ENCODE measurements at regions not wholly inside any gene's neighbourhood (a gene's known extent, or its start where the extent isn't known, plus 50 kb on each side); places are given as distances from the start of the nearest gene placed in this dataset.
"Not testable (repeated sequence)": the region's sequence is repeated elsewhere in the genome, so short reads cannot be mapped to it uniquely, and the experiment has no call there.

DNA sequence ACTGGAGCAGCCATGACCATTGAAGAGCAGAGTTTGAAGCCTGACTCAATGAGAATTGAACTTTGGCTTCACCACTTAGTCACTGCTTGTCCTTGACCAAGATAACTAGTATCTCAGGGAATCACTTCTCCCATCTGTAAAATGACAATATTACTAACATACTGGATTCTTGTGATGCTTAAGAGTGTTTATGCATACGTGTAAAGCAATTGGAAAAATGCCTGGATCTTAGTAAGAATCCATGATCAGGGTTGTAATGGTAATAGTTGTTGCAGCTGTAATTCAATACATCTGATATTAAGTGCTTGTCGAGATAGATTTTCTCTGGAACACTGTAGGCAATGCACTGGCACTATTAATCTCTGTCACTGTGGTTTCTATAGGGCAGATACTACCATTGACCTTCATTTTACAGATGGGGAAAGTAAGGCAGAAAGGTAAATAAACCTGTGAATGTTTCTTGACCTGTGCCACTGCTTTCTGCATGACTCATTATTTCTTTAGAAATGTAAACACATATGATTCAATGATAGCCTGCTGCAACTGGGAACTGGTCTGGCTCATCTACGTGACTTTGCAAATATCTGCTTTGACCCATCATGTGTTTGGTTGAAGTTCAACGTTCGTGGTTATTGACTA is 662.5 kb downstream of the PLA2G4A start:
- no peak for DNase-seq (ENCODE audit: low read depth in 4 of 4, low spot score in 2 of 4)

DNA sequence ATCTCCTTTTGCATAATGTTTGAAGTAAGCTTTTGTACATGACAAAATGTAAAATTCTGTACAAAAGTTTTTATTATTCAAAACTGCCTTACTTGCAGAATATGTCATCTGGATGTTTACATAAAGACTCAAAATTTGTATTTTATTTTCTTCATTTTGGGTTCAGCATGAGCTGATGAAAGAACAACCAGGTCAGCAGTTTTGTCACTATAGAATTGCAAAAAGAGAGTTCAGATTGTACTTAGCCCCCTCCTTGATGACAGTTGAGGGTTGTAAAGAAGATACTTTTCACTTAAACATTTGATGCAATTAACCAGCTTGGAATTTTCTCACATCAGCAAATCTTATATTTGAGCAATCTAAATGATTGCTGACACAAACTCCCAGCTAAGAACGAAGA is 669.3 kb downstream of the PLA2G4A start:
- DNase-seq (ENCODE audit: low read depth in 4 of 4, low spot score in 2 of 4), result no peak

DNA sequence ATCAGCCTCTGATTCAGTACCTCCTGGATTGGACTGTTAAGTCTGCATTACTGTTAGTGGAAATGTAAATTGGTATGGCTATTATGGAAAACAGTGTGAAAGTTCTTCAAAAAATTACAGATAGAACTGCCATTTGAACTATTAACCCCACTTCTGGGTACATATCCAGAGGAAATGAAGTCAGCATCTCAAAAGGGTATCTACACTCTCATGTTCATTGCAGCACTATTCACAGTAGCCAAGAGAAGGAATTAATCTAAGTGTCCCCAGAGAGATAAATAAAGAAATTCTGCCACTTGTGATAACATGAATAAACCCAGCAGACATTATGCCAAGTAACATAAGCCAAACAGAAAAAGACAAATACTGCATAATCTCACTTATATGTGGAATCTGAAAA is 676.0 kb downstream of the PLA2G4A start:
- DNase-seq (ENCODE audit: low read depth in 4 of 4, low spot score in 2 of 4), result no peak

DNA sequence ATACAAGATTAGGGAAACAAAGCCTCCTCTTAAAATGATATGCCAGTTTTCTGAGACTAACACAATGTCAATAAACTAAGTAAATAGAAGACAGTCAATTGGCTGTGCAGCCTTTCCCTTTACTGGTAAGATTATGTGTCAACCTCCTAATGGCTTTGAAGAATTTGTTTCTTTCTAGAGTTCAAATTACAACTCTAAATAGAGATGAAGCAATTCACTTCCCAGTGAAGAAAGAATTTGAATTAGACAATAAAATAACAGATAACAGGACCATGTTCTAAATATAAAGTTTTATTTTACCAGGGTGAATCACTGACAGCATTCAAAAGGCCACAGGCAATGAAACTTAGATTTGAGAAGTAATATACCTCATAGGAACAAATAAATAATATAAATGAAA is 680.3 kb downstream of the PLA2G4A start:
- no peak for DNase-seq (ENCODE audit: low read depth in 4 of 4, low spot score in 2 of 4)

DNA sequence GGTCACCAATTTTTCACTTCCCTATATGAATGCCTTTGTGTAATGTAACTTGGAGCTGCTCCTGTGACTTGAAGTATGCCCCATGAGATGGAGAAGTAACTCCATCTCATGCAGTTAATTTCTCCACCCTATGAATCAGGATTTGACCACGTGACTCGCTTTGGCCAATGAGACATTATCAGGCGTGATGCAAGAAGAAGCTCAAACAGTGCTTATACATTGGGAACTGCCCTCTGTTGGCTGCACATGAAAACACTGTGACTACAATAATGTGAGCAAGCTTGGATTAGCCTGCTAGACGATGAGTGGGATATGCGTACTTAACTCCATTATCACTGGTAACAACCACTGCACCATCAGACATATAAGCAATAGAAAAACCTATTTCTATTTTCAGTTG is 684.4 kb downstream of the PLA2G4A start:
- DNase-seq (ENCODE audit: low read depth in 4 of 4, low spot score in 2 of 4), result no peak

DNA sequence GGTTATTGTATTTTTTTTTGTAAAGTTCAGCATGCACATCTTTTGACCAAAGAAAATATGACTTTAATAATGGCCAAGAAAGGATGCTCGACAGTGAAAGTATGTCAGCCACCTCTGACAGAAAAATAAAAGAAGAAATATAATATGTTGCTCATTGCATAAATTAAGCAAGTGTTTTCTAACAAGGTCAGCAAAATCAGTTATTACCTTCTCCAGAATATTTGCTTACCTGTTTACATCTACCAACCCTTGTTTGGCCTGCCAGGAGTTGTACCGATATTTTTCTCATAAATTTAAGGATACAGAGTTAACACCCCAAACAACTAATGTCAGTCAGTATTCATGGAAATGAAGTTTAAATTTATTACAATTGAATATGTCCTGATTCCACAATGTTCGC is 685.4 kb downstream of the PLA2G4A start:
- DNase-seq (ENCODE audit: low read depth in 4 of 4, low spot score in 2 of 4), result no peak

DNA sequence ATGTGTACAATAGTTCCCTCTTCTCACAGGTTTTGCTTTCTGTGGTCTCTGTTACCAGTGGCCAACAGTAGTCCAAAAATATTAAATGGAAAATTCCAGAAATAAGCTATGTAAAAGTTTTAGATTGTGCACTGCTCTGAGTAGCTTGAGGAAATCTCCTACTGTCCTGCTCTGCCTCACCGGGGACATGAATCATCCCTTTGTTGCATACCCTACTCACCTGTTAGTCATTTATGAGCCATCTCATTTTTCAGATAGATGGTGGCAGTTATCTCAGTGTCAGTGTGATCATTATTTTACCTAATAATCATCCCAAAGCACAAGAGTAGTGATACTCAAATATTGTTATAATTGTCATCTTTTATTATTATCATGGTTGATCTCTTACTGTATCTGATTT is 688.1 kb downstream of the PLA2G4A start:
- DNase-seq (ENCODE audit: low read depth in 4 of 4, low spot score in 2 of 4), result no peak

DNA sequence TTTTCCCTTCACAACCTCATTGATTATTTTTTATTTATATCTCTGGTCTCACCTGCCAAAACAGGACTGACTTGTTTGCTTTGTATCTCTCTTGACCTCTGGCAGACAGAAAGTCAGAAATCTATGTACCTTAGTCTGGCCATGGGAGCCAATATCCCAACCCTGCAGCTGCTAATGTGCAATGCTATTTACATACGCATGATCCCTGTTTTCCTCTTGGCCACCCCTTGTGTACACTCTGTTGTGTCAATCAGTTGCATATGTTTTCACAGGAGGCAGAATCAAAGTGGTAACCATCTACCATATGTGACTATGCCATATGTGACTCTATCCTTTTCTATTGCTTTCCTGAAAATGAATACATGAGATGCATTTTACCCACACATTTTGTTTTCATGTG is 688.8 kb downstream of the PLA2G4A start:
- DNase-seq (ENCODE audit: low read depth in 4 of 4, low spot score in 2 of 4), result no peak

DNA sequence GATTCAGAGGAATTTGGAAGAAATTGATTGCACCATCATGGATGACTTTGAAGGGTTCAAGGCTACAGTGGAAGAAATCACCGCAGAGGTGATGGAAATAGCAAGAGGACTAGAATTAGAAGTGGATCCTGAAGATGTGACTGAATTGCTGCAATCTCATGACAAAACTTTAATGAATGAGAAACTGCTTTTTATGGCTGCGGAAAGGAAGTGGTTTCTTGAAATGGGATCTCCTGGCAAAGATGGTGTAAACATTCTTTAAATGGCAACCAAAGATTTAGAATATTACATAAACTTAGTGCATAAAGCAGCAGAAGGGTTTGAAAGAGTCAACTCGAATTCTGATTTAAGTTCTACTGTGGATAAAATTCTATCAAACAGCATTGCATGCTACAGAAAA is 698.6 kb downstream of the PLA2G4A start:
- DNase-seq (ENCODE audit: low read depth in 4 of 4, low spot score in 2 of 4), result no peak

DNA sequence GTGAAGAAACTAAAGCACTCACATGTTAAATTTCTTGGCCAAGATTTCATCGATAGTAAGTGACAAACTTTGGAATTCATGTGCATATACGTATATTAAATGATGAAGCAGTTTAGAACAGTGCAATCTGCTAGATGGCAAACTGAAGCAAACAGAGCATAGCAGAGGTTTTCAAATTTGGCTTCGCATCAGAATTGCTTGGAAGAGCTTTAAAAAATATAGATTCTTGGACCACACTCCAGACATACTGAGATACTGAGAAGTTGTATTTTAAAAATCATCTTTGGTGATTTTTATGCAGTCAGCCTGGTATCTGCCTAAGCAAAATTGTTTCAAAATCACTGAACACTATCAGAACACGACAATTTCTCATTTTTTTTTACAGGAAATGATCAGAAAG is 709.2 kb downstream of the PLA2G4A start:
- DNase-seq (ENCODE audit: low read depth in 4 of 4, low spot score in 2 of 4), result no peak

DNA sequence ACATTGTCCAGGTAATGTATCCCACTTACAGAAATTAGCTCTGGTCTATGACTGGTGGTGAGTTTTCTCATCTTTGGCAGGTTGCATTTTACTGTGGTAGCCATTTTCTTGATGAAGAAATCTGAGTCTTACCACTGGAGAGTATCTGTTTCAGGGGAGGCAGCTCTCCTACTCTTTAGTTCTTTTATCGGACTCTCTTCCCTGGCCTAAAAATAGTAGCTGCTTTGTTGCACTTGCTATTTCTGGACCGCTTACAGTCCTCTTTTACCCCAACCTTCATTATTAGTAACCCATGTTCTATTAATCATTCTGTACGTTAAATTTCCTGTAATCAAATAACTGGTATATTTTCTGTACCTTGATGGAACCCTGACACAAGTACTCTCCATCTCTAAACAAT is 720.8 kb downstream of the PLA2G4A start:
- no peak for DNase-seq (ENCODE audit: low read depth in 4 of 4, low spot score in 2 of 4)

DNA sequence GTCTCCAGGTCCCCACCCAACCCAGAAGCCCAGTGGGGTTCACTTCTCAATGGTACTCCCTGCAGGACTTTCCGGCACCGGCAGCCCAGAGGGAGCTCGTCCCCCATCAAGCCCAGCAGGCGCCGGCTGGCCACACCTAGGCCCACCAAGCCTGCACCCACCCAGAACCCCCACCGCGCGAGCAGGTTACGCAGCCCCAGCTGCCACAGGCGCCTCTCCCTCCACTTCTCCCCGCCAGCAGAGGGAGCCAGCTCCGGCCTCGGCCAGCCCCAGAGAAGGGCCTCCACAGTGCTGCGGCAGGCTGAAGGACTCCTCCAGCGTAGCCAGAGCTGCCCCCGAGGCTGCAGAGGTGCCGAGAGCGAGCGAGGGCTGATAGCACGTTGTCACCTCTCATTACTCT is 722.3 kb downstream of the PLA2G4A start:
- no peak for DNase-seq (ENCODE audit: low read depth in 4 of 4, low spot score in 2 of 4)

DNA sequence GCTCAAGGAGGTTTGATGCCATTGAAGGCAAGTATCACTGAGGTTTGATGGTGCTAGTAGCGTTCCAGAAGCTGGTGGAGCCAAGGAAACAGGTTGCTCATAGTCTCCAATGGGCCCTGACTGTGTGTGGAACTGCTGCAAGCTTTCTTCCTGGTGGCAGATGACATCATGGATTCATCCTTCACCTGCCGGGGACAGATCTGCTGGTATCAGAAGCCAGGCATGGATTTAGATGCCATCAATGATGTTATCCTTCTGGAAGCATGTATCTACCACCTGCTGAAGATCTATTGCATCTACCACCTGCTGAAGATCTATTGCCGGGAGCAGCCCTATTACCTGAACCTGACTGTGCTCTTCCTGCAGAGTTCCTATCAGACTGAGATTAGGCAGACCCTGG is 734.4 kb downstream of the PLA2G4A start:
- DNase-seq (ENCODE audit: low read depth in 4 of 4, low spot score in 2 of 4), result no peak

DNA sequence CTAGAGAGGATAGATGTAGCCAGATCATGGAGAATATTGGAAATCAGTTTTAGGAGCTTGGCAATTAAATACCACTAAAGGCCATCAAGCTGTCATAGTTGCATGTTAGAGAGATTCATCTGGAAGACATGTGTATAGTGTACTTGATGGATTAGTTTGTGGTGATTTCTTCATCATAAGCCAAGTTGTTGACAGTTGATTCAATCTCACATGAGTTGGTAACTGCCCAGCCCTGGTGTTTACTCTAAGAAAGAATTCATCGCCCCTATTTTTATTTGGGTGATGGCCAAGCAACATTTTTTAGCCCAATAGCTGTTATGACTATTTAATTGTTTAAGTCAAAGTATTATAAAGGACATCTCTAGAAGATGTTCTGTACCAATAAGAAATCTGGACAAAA is 737.6 kb downstream of the PLA2G4A start:
- DNase-seq (ENCODE audit: low read depth in 4 of 4, low spot score in 2 of 4), result no peak

DNA sequence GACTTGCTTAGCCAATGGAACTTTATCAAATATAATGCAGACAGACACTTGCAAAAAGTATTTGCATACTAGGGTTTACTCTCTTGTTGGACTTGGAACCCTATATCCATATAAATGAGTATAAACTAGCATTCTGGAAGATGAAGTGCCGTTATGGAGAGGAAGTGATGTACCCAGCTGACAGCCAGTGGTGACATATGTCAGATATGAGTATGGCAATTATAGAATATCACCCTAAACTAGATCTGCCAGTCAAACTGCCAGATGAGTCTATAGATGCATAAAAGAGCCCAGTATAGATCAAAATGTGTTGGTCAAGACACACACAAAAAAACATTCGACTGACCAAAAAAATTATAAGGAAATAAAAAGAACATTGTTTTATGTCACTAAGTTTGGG is 739.3 kb downstream of the PLA2G4A start:
- no peak for DNase-seq (ENCODE audit: low read depth in 4 of 4, low spot score in 2 of 4)

DNA sequence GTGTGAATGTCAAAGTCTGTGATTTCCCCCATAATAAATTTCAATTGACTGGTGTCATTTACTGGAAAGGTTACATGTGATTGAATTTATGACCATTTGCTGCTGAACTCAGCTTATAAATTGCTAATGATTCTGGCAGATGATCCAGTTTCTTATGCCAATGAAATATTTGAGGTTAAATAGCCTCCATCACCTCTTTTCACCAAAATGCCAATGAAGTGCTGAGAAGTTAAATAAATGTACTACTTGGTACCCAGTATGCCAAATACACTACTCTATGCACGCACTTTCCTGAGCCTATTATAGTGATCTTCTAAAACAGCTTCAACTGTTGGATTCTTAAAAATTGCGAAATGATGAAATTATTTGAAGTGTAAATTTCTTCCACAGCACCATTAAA is 741.4 kb downstream of the PLA2G4A start:
- no peak for DNase-seq (ENCODE audit: low read depth in 4 of 4, low spot score in 2 of 4)

DNA sequence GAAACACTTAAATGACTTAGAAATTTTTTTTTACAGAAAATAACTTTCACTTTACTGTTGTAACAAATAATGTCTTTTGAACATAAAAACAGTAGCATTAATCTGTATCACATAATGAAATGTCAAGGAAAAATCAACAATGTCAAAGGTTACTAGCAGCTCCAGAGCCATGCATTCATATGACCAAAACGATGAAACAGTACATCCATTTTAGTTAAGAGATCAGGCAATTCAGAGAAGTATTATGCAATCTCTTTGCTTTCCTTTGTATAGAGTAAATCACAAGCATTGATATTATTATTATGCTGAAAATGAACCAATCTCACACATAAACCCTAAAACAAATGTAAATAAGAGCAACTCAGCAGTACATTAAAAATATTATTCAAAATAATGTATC is 748.9 kb downstream of the PLA2G4A start:
- no peak for DNase-seq (ENCODE audit: low read depth in 4 of 4, low spot score in 2 of 4)

DNA sequence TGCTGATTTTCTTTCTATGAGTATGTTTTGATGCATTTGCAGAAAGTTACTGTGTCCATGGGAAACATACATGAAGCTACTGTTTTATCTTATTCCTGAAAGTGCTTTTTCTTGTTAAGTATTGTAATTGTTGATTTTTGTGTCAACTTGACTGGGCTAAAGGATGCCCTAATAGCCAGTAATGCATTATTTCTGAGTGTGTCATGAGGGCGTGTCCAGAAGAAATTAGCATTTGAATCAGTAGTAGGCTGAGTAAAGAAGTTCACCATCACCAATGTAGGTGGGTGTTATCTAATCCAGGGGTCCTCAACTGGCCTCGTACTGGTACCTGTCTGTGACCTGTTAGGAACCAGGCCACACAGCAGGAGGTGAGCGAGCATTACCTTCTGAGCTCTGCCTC is 760.2 kb downstream of the PLA2G4A start:
- no peak for DNase-seq (ENCODE audit: low read depth in 4 of 4, low spot score in 2 of 4)

DNA sequence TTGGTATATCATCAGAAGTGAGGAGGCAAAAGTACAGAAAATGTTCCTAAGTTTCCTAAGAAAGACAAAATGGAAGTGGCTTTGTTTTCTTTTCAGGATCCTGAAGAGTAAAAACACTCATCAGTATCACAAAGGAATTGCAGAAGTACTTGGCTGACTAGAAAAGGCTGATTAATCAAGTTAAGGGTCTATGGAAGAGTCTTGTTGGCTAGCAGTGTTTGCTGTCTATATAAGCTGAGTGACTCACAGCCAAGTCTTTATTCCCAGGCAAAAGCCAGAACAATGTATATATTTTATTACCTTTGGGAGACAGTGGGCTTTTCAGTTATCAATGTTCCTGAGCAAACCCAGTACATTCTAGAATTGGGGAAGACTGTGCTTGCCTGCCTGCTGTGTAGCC is 777.0 kb downstream of the PLA2G4A start:
- no peak for DNase-seq (ENCODE audit: low read depth in 4 of 4, low spot score in 2 of 4)

DNA sequence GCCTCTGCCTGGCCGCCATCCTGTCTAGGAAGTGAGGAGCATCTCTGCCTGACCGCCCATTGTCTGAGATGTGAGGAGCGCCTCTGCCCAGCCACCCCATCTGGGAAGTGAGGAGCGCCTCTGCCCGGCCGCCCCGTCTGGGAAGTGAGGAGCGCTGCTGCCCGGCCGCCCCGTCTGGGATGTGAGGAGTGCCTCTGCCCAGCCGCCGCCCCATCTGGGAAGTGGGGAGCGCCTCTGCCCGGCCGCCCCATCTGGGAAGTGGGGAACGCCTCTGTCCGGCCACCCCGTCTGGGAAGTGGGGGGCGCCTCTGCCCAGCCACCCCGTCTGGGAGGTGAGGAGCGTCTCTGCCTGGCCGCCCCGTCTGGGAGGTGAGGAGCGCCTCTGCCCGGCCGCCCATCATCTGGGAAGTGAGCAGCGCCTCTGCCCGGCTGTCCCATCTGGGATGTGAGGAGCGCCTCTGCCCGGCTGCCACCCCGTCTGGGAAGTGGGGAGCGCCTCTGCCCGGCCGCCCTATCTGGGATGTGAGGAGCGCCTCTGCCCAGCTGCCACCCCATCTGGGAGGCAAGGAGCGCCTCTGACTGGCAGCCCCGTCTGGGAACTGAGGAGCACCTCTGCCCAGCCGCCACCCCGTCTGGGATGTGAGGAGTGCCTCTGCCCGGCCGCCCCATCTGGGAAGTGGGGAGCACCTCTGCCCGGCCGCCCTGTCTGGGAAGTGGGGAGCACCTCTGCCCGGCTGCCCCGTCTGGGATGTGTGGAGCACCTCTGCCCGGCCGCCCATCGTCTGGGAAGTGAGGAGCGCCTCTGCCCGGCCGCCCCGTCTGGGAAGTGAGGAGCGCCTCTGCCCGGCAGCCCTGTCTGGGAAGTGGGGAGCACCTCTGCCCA is 787.3 kb downstream of the PLA2G4A start:
- not testable (repeated sequence) for DNase-seq (ENCODE audit: low read depth in 4 of 4, low spot score in 2 of 4)

DNA sequence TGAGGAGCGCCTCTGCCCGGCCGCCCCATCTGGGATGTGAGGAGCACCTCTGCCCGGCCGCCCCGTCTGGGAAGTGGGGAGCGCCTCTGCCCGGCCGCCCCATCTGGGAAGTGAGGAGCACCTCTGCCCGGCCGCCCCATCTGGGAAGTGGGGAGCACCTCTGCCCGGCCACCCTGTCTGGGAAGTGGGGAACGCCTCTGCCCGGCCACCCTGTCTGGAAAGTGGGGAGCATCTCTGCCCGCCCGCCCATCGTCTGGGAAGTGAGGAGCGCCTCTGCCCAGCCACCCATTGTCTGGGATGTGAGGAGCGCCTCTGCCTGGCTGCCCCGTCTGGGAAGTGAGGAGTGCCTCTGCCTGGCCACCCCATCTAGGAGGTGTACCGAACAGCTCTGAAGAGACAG is 788.1 kb downstream of the PLA2G4A start:
- not testable (repeated sequence) for DNase-seq (ENCODE audit: low read depth in 4 of 4, low spot score in 2 of 4)

DNA sequence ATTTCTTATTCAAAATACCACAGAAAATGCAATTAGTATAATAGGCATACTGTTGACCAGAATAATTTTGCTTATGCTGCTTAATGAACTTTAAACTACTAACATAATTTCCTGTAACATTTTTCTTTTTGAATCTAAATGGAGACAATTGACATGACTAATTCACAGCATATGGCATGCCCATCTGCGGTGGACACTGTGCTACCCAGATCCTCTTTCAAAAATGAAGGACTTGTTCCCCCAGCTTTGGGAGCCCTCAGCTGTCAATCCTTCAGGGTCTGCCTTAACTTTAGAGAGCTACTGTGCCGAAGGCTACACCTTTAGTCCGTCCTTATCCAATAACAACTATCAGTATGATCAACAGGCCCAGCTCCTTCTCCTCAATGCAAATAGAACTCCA is 789.0 kb downstream of the PLA2G4A start:
- no peak for DNase-seq (ENCODE audit: low read depth in 4 of 4, low spot score in 2 of 4)
